Stimulated activated CD4-positive, alpha-beta T cell treated with anti-CD3 and anti-CD28 coated beads, Interleukin-1b, Interleukin-23, amount 100 ng/mL, for 1 hour (primary cell): ENCODE measurements at regions not wholly inside any gene's neighbourhood (a gene's known extent, or its start where the extent isn't known, plus 50 kb on each side); places are given as distances from the start of the nearest gene placed in this dataset.

Experiments
- DNase-seq, 2 donors: peaks; one replicate each; pipeline ENCODE4 v3.0.0-alpha.2; 2020; ENCODE audit warnings: low read depth in 2 of 2

GRCh38 chr15:39473298-39473947, 107.5 kb upstream of the THBS1 start:
- no peak for DNase-seq

GRCh38 chr15:39474657-39475056, 106.2 kb upstream of the THBS1 start:
- DNase-seq, result no peak

- DNase-seq, result no peak
Measured at GRCh38 chr15:39478996-39479395, 101.9 kb upstream of the THBS1 start.

- DNase-seq, result no peak
Measured at GRCh38 chr15:39479911-39480310, 101.0 kb upstream of the THBS1 start.

GRCh38 chr15:39482459-39482858, 98.4 kb upstream of the THBS1 start:
- DNase-seq, result no peak

- DNase-seq, result no peak
Measured at GRCh38 chr15:39486621-39487457, 94.0 kb upstream of the THBS1 start.

- no peak for DNase-seq
Measured at GRCh38 chr15:39487458-39487735, 93.5 kb upstream of the THBS1 start.

GRCh38 chr15:39488516-39488915, 92.4 kb upstream of the THBS1 start:
- no peak for DNase-seq

GRCh38 chr15:39488961-39489360, 91.9 kb upstream of the THBS1 start:
- DNase-seq, result no peak

- no peak for DNase-seq
Measured at GRCh38 chr15:39491115-39491885, 89.6 kb upstream of the THBS1 start.

- DNase-seq, result no peak
Measured at GRCh38 chr15:39491886-39492490, 88.9 kb upstream of the THBS1 start.

- no peak for DNase-seq
Measured at GRCh38 chr15:39493424-39494067, 87.3 kb upstream of the THBS1 start.

GRCh38 chr15:39494462-39494861, 86.4 kb upstream of the THBS1 start:
- no peak for DNase-seq

GRCh38 chr15:39495871-39496840, 84.7 kb upstream of the THBS1 start:
- DNase-seq, result no peak

GRCh38 chr15:39497016-39497758, 83.7 kb upstream of the THBS1 start:
- DNase-seq, result no peak

GRCh38 chr15:39497759-39498565, 82.9 kb upstream of the THBS1 start:
- DNase-seq, result no peak

GRCh38 chr15:39498629-39499028, 82.2 kb upstream of the THBS1 start:
- DNase-seq, result no peak

GRCh38 chr15:39499042-39499441, 81.8 kb upstream of the THBS1 start:
- DNase-seq, result no peak

GRCh38 chr15:39499681-39500080, 81.2 kb upstream of the THBS1 start:
- DNase-seq, result no peak
